ENCODE measurements at regions not wholly inside any gene's neighbourhood (a gene's known extent, or its start where the extent isn't known, plus 50 kb on each side); places are given as distances from the start of the nearest gene placed in this dataset.
"Not testable (repeated sequence)": the region's sequence is repeated elsewhere in the genome, so short reads cannot be mapped to it uniquely, and the experiment has no call there.

DNA sequence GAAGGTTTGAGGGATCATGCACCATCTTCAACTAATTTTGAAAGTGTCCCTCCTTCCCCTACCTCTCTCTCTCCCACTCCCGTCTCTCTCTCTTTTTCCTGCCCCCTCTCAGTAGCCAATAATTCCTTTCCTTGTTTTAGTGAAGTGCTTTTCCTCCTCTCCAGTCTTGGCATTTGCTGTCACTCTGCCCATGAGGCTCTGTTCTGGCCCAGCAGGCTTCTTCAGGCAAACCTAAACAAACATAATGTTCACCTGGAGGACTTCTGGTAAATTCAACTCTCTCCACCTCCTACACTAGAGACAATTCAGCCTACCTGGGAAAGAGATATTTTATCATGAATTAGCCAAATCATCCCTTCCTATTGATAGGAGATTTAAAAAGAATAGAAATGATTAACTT is 86.6 kb upstream of the ADRA1D start:
- no peaks in the 10 kb centered on the region for H3K9me3 Mint-ChIP-seq
- H3K27me3 Mint-ChIP-seq: peaks cover 30% of the 10 kb centered on the region
- DNase-seq: no peak
- no peak overlapping the region for H3K27ac Mint-ChIP-seq
- POLR2A ChIA-PET: no interaction called here
- H3K4me1 Mint-ChIP-seq: no peaks in the 10 kb centered on the region
- no peaks in the 10 kb centered on the region for H3K36me3 Mint-ChIP-seq (ENCODE audit: low read depth)
- H3K4me3 Mint-ChIP-seq: no peak overlapping the region
- CTCF ChIA-PET: no interaction called here

GRCh38 chr20:4332121-4332860 is 83.2 kb upstream of the ADRA1D start:
- no peak for DNase-seq
- Mint-ChIP-seq H3K4me3 (no peak overlapping the region), H3K27me3 (peaks cover 12% of the 10 kb centered on the region), H3K27ac (no peak overlapping the region), H3K36me3 (ENCODE audit: low read depth) (no peaks in the 10 kb centered on the region), H3K9me3 (no peaks in the 10 kb centered on the region), H3K4me1 (no peaks in the 10 kb centered on the region)
- POLR2A ChIA-PET: no interaction called here
- CTCF ChIA-PET: no interaction called here

DNA sequence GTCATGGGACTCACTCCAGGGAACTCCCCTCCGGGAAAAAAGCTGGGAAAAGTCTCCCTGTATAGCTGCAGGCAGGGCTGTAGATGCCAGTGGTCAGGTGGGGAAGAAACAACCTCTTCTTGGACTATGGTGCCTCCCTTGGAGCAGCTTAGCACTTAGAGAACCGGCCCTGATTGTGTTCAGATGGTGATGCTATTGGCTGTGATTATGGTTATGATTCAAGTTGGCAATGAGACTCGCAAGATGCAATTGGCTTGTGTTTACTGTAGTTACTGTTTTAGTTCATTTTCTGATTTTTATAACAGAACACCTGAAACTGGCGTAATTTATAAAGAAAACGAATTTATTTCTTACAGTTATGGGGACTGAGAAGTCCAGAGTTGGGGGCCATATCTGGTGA is 80.9 kb upstream of the ADRA1D start:
- ChIA-PET POLR2A (no interaction called here), CTCF (no interaction called here)
- Mint-ChIP-seq H3K27me3 (peaks cover 8% of the 10 kb centered on the region), H3K4me1 (no peaks in the 10 kb centered on the region), H3K36me3 (ENCODE audit: low read depth) (no peaks in the 10 kb centered on the region), H3K9me3 (no peaks in the 10 kb centered on the region), H3K4me3 (no peak overlapping the region), H3K27ac (no peak overlapping the region)
- DNase-seq: no peak

GRCh38 chr20:4329232-4329631 is 80.1 kb upstream of the ADRA1D start:
- POLR2A ChIA-PET: no interaction called here
- H3K4me3 Mint-ChIP-seq: no peak overlapping the region
- H3K36me3 Mint-ChIP-seq (ENCODE audit: low read depth): no peaks in the 10 kb centered on the region
- CTCF ChIA-PET: no interaction called here
- no peaks in the 10 kb centered on the region for H3K4me1 Mint-ChIP-seq
- DNase-seq: no peak
- peaks cover 8% of the 10 kb centered on the region for H3K27me3 Mint-ChIP-seq
- no peak overlapping the region for H3K27ac Mint-ChIP-seq
- no peaks in the 10 kb centered on the region for H3K9me3 Mint-ChIP-seq

DNA sequence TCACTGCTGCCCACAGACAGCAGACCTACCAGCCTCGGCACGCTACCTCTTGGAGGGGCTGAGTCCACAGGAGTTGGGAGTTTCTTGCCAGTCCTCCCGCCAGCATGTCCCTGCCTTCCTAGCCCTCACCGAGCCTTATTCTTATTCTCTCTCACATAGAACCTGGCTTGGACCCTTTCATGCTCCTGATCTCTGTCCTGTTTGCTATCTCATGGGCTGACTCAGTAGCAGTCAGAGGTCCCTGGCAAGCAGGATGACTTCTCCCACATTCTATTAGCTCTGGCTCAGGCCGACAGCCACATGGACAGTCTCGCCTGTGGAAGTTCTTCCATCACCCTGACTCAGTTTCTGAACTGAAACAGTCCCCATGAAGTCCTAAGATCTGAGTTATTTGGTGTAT is 79.5 kb upstream of the ADRA1D start:
- POLR2A ChIA-PET: no interaction called here
- peaks cover 5% of the 10 kb centered on the region for H3K27me3 Mint-ChIP-seq
- CTCF ChIA-PET: no interaction called here
- no peak for DNase-seq
- no peak overlapping the region for H3K4me3 Mint-ChIP-seq
- no peaks in the 10 kb centered on the region for H3K36me3 Mint-ChIP-seq (ENCODE audit: low read depth)
- H3K27ac Mint-ChIP-seq: no peak overlapping the region
- no peaks in the 10 kb centered on the region for H3K4me1 Mint-ChIP-seq
- H3K9me3 Mint-ChIP-seq: no peaks in the 10 kb centered on the region

DNA sequence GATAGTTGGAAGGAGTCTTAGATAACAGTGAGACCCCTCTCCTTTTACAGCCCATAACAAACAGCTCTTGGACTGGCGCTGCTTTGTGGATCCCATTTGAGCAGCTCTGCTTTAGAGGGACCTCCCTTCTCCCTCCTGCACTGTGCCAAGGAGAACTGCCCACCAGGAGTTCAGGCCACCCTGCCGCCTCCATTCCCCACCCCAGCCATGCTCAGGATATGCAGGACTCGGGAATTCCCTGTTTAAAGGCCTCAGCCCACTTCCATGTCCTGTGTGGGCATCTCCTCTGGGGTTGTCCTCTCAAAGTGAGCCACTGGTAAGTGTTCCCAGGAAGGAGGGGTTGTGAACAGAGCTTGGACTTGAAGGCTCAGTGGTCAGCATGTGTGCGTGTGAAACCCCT is 78.9 kb upstream of the ADRA1D start:
- Mint-ChIP-seq H3K4me3 (no peak overlapping the region), H3K36me3 (ENCODE audit: low read depth) (no peaks in the 10 kb centered on the region), H3K4me1 (no peaks in the 10 kb centered on the region), H3K27me3 (peaks cover 2% of the 10 kb centered on the region), H3K9me3 (no peaks in the 10 kb centered on the region), H3K27ac (no peak overlapping the region)
- ChIA-PET CTCF (no interaction called here), POLR2A (no interaction called here)
- no peak for DNase-seq

DNA sequence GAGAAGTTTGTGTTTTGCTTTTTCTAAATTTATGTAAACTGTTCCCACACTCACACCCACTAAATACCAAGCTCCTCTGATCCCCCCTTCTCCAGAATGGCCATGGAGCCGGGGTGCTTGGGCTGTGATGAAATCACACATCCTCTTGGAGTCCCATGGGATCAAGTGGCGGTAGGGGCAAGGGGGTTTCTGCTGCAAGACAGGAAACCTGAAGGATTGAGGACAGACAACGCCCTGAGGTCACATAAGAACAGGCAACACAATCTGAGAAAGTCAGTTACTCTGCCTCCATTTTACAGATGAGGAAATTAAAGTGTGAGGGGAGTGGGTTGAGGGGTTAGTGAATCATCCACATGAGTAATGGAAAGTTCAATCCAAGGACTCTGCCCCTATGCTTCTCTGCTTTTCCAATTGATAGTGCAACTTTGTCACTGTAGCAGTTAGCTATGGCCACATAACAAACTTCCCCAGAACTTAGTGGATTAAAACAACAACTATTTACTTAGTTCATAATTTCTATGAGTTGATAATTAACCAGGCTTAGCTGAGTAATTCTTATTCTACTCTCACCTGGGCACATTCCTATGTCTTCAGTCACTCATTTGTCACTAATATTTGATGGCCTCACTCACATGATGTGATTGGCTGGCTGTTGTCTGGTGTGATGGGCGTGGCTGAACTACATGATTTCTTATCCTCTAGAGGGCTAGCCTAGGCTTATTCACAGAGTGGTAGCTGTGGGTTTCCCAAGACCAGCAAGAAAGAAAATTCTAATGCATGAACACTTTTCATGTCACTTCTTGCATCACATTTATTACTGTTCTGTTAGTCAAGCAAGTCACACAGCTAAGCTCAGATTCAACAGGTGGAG is 77.3 kb upstream of the ADRA1D start:
- Mint-ChIP-seq H3K27me3 (peaks cover 2% of the 10 kb centered on the region), H3K4me3 (no peak overlapping the region), H3K4me1 (no peaks in the 10 kb centered on the region), H3K36me3 (ENCODE audit: low read depth) (no peaks in the 10 kb centered on the region), H3K9me3 (no peaks in the 10 kb centered on the region), H3K27ac (no peak overlapping the region)
- CTCF ChIA-PET: no interaction called here
- POLR2A ChIA-PET: no interaction called here
- no peak for DNase-seq

- peaks cover 2% of the 10 kb centered on the region for H3K27me3 Mint-ChIP-seq
- no peaks in the 10 kb centered on the region for H3K9me3 Mint-ChIP-seq
- no peaks in the 10 kb centered on the region for H3K36me3 Mint-ChIP-seq (ENCODE audit: low read depth)
- no peak overlapping the region for H3K27ac Mint-ChIP-seq
- H3K4me1 Mint-ChIP-seq: no peaks in the 10 kb centered on the region
- ChIA-PET CTCF (no interaction called here), POLR2A (no interaction called here)
- H3K4me3 Mint-ChIP-seq: no peak overlapping the region
- no peak for DNase-seq
Observed at GRCh38 chr20:4325548-4326187, 76.6 kb upstream of the ADRA1D start.

GRCh38 chr20:4324611-4325243 is 75.6 kb upstream of the ADRA1D start:
- ChIA-PET POLR2A (no interaction called here), CTCF (no interaction called here)
- no peaks in the 10 kb centered on the region for H3K9me3 Mint-ChIP-seq
- no peaks in the 10 kb centered on the region for H3K4me1 Mint-ChIP-seq
- peaks cover 2% of the 10 kb centered on the region for H3K27me3 Mint-ChIP-seq
- no peaks in the 10 kb centered on the region for H3K36me3 Mint-ChIP-seq (ENCODE audit: low read depth)
- H3K27ac Mint-ChIP-seq: no peak overlapping the region
- no peak overlapping the region for H3K4me3 Mint-ChIP-seq
- no peak for DNase-seq

DNA sequence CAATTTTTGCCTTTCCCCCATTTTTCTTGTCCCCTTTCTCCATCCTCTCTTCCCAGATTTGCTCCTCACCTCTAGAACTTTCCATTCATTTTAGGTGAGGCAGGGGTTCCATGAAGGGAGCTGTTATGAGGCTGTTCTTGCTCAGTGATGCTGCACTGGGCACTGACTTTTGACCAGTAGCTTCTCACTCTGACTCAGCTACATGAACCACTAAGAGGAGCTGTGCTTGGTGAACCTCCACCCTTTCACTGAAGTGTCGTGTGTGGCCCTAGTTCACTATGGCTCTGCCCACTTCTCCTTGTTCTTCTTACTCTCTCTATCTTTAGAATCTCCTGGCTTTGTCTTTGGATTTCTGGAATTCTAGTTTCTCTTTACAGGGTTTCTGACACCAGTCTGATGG is 73.4 kb upstream of the ADRA1D start:
- Mint-ChIP-seq H3K36me3 (ENCODE audit: low read depth) (no peaks in the 10 kb centered on the region), H3K9me3 (peaks cover 2% of the 10 kb centered on the region), H3K4me3 (no peak overlapping the region), H3K4me1 (no peaks in the 10 kb centered on the region), H3K27ac (no peak overlapping the region), H3K27me3 (no peaks in the 10 kb centered on the region)
- POLR2A ChIA-PET: no interaction called here
- no peak for DNase-seq
- CTCF ChIA-PET: no interaction called here

DNA sequence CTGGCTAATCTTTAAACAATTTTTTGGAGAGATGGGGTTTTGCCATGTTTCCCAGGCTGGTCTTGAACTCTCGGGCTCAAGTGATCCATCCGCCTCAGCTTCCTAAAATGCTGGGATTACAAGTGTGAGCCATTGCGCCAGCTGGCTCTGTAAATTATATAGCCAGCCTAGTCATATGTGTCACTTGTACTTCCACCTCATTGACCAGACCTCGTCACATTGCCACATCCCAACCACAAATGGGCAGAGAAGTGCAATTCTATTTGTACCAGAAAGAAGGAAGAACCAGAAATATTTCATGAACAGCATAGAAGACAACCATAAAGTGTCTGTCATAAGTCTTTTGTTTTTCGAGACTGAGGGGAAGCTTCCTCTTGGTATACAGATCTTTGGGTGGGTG is 71.2 kb upstream of the ADRA1D start:
- POLR2A ChIA-PET: no interaction called here

DNA sequence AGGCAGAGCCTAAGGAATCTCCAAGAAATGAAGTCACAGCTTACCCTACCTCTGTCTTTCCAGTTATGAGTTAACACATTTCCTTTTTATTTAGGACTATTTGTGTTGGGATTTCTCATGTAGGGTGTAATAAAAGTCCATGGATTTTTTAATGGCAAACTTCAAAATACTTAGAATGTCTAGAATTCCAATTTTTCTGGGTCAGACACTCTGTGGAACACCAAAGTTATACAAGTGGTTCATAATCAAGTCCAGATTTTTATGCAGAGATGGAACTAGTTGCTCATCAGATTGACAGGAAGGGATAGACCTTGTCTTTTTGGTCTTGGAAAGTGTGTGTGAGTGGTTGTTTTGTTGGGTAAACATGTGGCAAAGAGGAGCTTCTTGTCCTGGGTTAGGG is 69.8 kb upstream of the ADRA1D start:
- no peak for DNase-seq
- H3K9me3 Mint-ChIP-seq: peaks cover 2% of the 10 kb centered on the region
- no peak overlapping the region for H3K27ac Mint-ChIP-seq
- CTCF ChIA-PET: no interaction called here
- H3K4me1 Mint-ChIP-seq: no peaks in the 10 kb centered on the region
- peaks cover 6% of the 10 kb centered on the region for H3K27me3 Mint-ChIP-seq
- no peaks in the 10 kb centered on the region for H3K36me3 Mint-ChIP-seq (ENCODE audit: low read depth)
- H3K4me3 Mint-ChIP-seq: no peak overlapping the region
- POLR2A ChIA-PET: no interaction called here

More for the DNA sequence above, 71.2 kb upstream of the ADRA1D start:
- Mint-ChIP-seq H3K27ac (no peak overlapping the region), H3K4me1 (no peaks in the 10 kb centered on the region), H3K9me3 (peaks cover 2% of the 10 kb centered on the region), H3K36me3 (ENCODE audit: low read depth) (no peaks in the 10 kb centered on the region), H3K27me3 (peaks cover 3% of the 10 kb centered on the region), H3K4me3 (no peak overlapping the region)
- DNase-seq: no peak
- CTCF ChIA-PET: no interaction called here

DNA sequence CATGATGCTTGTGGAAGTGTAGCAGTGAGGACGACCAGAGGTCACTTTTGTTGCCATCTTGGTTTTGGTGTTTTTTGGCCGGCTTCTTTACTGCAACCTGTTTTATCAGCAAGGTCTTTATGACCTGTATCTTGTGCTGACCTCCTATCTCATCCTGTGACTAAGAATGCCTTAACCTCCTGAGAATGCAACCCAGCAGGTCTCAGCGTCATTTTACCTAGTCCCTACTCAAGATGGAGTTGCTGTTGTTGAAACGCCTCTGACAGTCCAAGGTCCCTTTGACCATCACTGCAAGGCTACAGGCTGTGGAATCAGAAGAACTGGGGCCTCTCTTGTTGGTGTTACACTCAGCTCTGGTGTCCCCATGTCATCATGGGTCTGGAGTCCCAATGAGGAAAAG is 61.5 kb upstream of the ADRA1D start:
- H3K27me3 Mint-ChIP-seq; DNase-seq; H3K9me3 Mint-ChIP-seq; H3K4me3 Mint-ChIP-seq; CTCF ChIA-PET; H3K27ac Mint-ChIP-seq; POLR2A ChIA-PET; H3K36me3 Mint-ChIP-seq (ENCODE audit: low read depth); H3K4me1 Mint-ChIP-seq: not testable (repeated sequence)

Data from activated CD4-positive, alpha-beta memory T cell treated with anti-CD3 and anti-CD28 coated beads, Interleukin-2, amount 10 ng/mL, durations not matched to agents 7 days and 5 days (primary cell).